Activated naive CD4-positive, alpha-beta T cell treated with anti-CD3 and anti-CD28 coated beads for 36 hours (primary cell): ENCODE measurements at regions not wholly inside any gene's neighbourhood (a gene's known extent, or its start where the extent isn't known, plus 50 kb on each side); places are given as distances from the start of the nearest gene placed in this dataset.

Experiments
- CTCF ChIA-PET: fragments of 350-600 bp; sonication (Branson Sonifier 250); formaldehyde crosslinking; loops from one replicate; lab custom pipeline; 2021; ENCODE audit warnings: antibody characterized with exemption; lab: Charles Lee
- DNase-seq: peaks from one replicate; pipeline ENCODE4 v3.0.0-alpha.2; 2020
- H3K27ac Mint-ChIP-seq: one replicate; pipeline ENCODE4 v1.8.0; 2021; ENCODE audit warnings: mild to moderate bottlenecking, mixed read lengths
- H3K27me3 Mint-ChIP-seq: one replicate; pipeline ENCODE4 v1.8.0; 2021; ENCODE audit warnings: low read depth, mixed read lengths
- H3K36me3 Mint-ChIP-seq: one replicate; pipeline ENCODE4 v1.8.0; 2021; ENCODE audit warnings: low read depth, mixed read lengths
- H3K4me1 Mint-ChIP-seq: one replicate; pipeline ENCODE4 v1.8.0; 2021; ENCODE audit warnings: low read depth, mixed read lengths
- H3K4me3 Mint-ChIP-seq: one replicate; pipeline ENCODE4 v1.8.0; 2021; ENCODE audit warnings: mild to moderate bottlenecking, moderate library complexity, mixed read lengths
- H3K9me3 Mint-ChIP-seq: one replicate; pipeline ENCODE4 v1.8.0; 2021; ENCODE audit warnings: mixed read lengths
- intact Hi-C: fragments of 100-400 bp; cut with micrococcal nuclease; formaldehyde crosslinking; loops from one replicate; pipeline ENCODE4 v1.15.1; 2023

DNA sequence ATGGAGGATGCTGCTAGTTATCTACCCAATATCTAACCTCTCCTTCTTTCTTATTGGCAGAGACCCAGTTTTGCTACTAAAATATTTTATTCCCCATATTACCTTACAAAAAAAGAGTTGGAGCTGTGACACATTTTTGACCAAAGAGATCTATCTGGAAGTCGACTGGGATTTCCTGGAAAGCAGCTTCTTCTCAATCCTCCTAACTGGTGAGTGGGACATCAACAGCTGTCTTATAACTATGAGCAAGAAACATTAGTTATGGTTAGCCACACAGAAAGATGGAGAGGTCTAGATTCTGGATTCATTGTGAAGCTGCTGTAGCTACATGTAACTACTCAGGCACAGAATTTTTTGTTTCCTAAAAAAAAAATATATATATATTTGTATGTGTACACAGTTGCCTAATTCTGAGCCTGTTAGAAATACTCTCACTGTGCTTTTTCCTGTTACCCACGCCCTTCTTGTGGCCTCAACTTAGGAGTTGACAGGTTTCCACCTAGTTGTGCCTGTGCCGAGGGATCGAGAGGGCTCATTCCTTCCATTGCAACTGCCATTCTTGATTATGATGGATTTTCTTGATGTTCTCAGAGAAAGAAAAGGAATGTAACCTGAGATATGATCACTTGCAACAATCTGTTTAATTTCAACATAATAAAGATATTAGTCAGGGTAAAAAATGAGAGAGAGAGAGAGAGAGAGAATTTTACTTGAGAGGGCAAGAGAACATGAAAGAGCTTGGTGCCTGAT is 142.0 kb downstream of the SLC17A6 start:
- intact Hi-C loops = no loop called here
- Mint-ChIP-seq H3K27me3 (peaks cover 14% of the 10 kb centered on the region), H3K4me3 (no peak overlapping the region), H3K36me3 (no peaks in the 10 kb centered on the region), H3K9me3 (no peaks in the 10 kb centered on the region), H3K27ac (no peak overlapping the region), H3K4me1 (no peaks in the 10 kb centered on the region)
- no peak for DNase-seq
- CTCF ChIA-PET = no interaction called here

DNA sequence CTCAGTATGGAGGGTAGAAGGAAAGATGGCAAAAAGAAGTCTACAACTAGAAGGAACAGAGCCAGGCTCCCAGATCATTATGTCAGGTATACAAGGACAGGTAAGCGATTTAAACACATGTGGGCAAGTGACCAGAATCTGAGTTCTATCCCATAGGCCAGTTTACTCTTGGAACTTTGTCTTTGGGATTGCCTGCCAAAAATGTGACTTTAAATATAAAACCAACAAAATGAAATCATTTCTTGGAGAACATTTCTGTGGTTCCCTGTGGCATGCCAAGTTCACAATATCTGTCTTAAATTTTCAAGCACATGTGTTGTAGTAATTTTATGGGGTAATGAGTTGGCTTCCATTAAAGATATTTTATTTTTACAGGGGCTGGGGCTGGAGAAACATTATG is 141.0 kb downstream of the SLC17A6 start:
- intact Hi-C loops = no loop called here
- Mint-ChIP-seq H3K4me3 (no peak overlapping the region), H3K27me3 (peaks cover 14% of the 10 kb centered on the region), H3K4me1 (no peaks in the 10 kb centered on the region), H3K9me3 (no peaks in the 10 kb centered on the region), H3K27ac (no peak overlapping the region), H3K36me3 (no peaks in the 10 kb centered on the region)
- DNase-seq = no peak
- CTCF ChIA-PET = no interaction called here

DNA sequence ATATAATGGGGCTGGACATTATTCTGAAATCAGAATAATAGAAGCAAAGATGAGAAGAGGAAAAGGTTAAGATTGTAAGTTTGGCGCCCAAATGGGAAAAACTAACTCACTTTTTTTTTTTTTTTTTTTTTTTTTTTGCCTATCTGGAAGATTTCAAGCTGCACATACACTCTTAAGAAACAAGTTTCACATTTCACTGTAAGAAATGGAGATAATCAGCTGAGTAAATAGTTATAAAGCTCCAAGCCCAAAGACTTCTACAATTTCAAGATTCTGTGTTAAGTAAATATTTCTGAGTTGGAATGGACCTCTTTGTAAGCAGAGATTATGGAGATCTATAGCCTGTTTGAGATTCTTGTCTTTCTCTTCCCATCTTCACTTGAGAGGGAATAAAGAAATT is 140.0 kb downstream of the SLC17A6 start:
- Mint-ChIP-seq H3K36me3 (no peaks in the 10 kb centered on the region), H3K27ac (no peak overlapping the region), H3K4me1 (no peaks in the 10 kb centered on the region), H3K4me3 (no peak overlapping the region), H3K9me3 (no peaks in the 10 kb centered on the region), H3K27me3 (peaks cover 14% of the 10 kb centered on the region)
- CTCF ChIA-PET = interaction anchor here (0.8 kb wide), 1 partner anchor 1890 kb away, joined by 8 read pairs; no protein-coding TSS in a partner anchor
- intact Hi-C loops = no loop called here
- DNase-seq = no peak

DNA sequence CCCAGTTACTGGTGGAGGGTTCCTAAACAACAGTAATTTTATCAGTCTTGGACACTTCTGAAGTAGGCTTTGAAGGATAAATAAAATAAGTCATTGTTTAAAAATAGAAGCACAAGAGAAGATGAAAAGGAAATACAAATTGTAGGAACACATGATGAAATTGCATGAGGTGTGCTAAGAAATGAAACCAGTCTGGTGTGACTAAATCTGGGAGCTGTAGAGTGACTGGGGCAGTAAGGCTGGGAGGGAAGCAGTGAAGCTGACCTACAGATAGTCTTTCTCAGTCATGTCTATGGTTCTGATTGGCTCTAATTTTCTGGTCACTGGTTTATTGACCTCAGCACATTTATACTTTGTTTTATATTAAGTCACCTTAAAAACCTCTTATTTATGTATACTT is 139.1 kb downstream of the SLC17A6 start:
- CTCF ChIA-PET = interaction anchor here (0.8 kb wide), 1 partner anchor 1891 kb away, joined by 8 read pairs; no protein-coding TSS in a partner anchor
- Mint-ChIP-seq H3K36me3 (no peaks in the 10 kb centered on the region), H3K9me3 (no peaks in the 10 kb centered on the region), H3K27me3 (peaks cover 15% of the 10 kb centered on the region), H3K4me3 (no peak overlapping the region), H3K27ac (no peak overlapping the region), H3K4me1 (no peaks in the 10 kb centered on the region)
- no peak for DNase-seq
- intact Hi-C loops = no loop called here

DNA sequence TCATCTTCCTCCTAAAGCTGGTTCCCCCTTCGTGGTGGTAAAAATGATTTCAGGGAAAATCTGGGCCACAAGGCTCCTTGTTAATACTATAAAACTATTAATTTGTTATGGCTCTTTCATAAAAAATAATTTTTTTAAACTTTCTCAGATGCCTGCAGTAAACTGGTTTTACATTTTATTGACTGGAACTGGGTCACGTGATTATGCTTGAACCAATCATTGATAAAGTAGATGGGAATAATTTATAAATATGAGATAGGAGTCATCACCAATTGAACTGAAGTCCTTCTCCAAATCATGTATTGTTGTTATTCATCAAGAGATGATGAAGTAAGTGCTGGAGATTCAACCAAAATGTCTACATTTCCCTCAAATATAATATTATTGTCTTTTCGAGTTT is 138.4 kb downstream of the SLC17A6 start:
- no peaks in the 10 kb centered on the region for H3K4me1 Mint-ChIP-seq
- no peak overlapping the region for H3K4me3 Mint-ChIP-seq
- H3K9me3 Mint-ChIP-seq = no peaks in the 10 kb centered on the region
- CTCF ChIA-PET = no interaction called here
- peaks cover 16% of the 10 kb centered on the region for H3K27me3 Mint-ChIP-seq
- no peak overlapping the region for H3K27ac Mint-ChIP-seq
- H3K36me3 Mint-ChIP-seq = no peaks in the 10 kb centered on the region
- no peak for DNase-seq
- intact Hi-C loops = no loop called here

DNA sequence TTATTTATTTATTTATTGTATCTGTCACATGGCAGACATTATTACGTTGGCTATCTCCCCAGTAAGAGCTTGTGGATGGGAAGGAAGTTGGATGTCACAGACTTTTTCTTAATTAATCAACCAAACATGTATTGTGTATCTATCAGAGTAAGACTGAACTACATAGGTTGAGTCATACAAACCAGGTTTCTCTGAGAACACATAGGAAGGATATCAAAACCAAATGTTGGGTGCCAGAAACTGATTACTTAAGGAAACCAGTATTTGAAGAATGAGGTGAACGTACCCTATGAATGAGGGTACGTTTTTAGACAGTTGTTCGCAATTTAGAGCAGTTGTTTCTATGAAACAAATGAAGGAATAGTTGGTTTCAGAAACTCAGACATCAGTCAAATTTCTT is 136.4 kb downstream of the SLC17A6 start:
- Mint-ChIP-seq H3K9me3 (no peaks in the 10 kb centered on the region), H3K4me1 (no peaks in the 10 kb centered on the region), H3K4me3 (no peak overlapping the region), H3K27me3 (peaks cover 13% of the 10 kb centered on the region), H3K36me3 (no peaks in the 10 kb centered on the region), H3K27ac (no peak overlapping the region)
- CTCF ChIA-PET = no interaction called here
- intact Hi-C loops = no loop called here
- no peak for DNase-seq

DNA sequence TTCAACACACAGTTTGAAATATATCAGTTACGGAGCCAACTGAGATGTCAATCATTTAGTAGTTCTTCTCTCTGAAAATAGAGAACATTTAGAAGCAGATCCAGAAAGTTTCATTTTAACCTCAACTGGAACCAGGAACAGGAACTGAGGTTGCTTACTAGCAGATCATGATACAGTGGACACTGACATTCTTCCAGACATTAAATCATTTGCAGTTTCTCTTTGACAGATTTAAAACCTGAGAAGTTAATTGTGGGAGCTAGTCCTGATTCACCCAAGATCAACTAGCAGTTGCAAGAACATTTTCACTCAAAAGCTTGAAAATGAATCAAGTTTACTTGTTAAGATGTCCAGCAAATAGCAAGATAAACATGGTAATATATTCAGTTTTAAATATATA is 135.4 kb downstream of the SLC17A6 start:
- no peaks in the 10 kb centered on the region for H3K9me3 Mint-ChIP-seq
- no peaks in the 10 kb centered on the region for H3K36me3 Mint-ChIP-seq
- no peak overlapping the region for H3K4me3 Mint-ChIP-seq
- CTCF ChIA-PET = no interaction called here
- H3K4me1 Mint-ChIP-seq = no peaks in the 10 kb centered on the region
- no peak overlapping the region for H3K27ac Mint-ChIP-seq
- intact Hi-C loops = no loop called here
- DNase-seq = no peak
- H3K27me3 Mint-ChIP-seq = peaks cover 13% of the 10 kb centered on the region

DNA sequence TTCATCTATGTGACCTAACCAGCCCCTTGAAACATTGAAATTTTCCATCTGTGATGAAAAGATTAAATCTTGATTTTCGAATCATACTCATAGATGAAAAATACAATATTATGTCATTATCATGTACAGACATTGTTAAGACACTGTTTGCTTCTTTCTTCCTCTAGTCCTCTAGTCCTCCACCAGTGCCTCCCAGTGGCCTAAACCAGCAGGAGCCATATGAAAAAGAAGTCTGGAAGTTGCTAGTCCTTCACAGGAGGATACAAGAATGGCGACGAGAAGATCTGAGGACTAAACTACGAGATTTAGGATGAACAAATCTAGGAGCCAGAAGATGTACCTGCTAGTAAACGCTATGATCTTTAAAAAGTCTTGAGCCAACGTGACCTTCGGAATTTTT is 134.1 kb downstream of the SLC17A6 start:
- no peak for DNase-seq
- Mint-ChIP-seq H3K4me1 (no peaks in the 10 kb centered on the region), H3K9me3 (no peaks in the 10 kb centered on the region), H3K27ac (no peak overlapping the region), H3K4me3 (no peak overlapping the region), H3K27me3 (peaks cover 14% of the 10 kb centered on the region), H3K36me3 (no peaks in the 10 kb centered on the region)
- CTCF ChIA-PET = no interaction called here
- intact Hi-C loops = no loop called here

DNA sequence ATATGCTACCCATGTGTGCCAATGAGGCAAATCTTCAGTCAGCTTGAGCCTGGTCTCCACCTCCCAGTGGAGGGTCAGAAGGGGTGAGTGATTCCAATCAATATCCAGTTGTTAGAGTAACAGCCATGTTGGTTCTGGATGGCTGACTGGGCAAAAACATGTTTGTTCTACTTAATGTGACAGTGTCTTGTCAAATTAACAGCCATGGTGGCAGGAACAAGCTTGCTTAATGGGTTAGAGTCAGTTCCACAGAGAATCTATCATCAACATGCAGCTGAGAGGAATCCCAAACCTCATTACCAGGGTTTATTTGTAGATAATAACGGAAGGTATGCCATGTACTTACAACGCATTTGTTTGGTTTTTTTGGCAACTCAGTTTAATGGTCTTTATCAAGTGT is 133.2 kb downstream of the SLC17A6 start:
- Mint-ChIP-seq H3K9me3 (no peaks in the 10 kb centered on the region), H3K27me3 (peaks cover 18% of the 10 kb centered on the region), H3K4me1 (no peaks in the 10 kb centered on the region), H3K36me3 (no peaks in the 10 kb centered on the region), H3K27ac (no peak overlapping the region), H3K4me3 (no peak overlapping the region)
- intact Hi-C loops = no loop called here
- CTCF ChIA-PET = no interaction called here
- DNase-seq = no peak

DNA sequence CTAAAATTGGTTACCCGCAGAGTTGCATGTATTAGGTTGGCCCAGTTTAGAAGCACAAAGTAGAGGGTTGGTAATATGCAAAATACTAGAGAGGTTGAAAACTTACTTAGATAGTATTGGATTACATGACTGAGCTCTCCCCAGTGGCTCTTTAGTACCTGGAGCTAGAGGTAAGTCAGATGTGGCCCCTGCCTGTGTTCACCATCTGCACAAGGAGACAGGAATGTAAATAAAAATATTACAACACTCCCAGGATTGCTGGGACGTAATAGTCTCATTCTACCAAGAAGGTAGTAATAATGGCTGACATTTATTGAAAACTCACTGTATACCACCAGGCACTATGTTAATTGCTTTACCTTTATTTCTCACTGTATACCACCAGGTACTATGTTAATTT is 129.6 kb downstream of the SLC17A6 start:
- Mint-ChIP-seq H3K27ac (no peak overlapping the region), H3K27me3 (peaks cover 17% of the 10 kb centered on the region), H3K9me3 (no peaks in the 10 kb centered on the region), H3K4me3 (no peak overlapping the region), H3K4me1 (no peaks in the 10 kb centered on the region), H3K36me3 (no peaks in the 10 kb centered on the region)
- CTCF ChIA-PET = no interaction called here
- intact Hi-C loops = no loop called here
- no peak for DNase-seq

DNA sequence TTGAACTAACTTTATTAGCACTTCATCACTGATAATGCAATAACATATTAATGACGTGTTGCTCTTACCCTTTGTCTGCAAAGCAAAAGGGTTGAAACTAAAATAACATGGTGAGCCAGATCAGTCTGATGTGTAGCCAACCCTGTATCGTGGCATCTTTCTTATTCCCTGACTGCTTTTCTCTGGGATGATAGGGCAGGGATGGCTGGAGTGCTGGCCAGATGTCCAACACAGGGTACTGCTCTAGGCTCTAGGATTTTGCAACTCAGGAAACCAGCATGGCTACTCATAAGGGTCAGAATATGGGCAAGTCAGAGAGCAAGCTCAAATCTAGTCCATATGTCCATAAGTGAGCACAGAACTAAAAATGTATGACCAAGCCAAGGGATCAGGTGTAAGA is 129.1 kb downstream of the SLC17A6 start:
- H3K4me3 Mint-ChIP-seq = no peak overlapping the region
- H3K36me3 Mint-ChIP-seq = no peaks in the 10 kb centered on the region
- H3K4me1 Mint-ChIP-seq = no peaks in the 10 kb centered on the region
- H3K27ac Mint-ChIP-seq = no peak overlapping the region
- peaks cover 15% of the 10 kb centered on the region for H3K27me3 Mint-ChIP-seq
- intact Hi-C loops = no loop called here
- CTCF ChIA-PET = no interaction called here
- no peaks in the 10 kb centered on the region for H3K9me3 Mint-ChIP-seq
- DNase-seq = no peak

DNA sequence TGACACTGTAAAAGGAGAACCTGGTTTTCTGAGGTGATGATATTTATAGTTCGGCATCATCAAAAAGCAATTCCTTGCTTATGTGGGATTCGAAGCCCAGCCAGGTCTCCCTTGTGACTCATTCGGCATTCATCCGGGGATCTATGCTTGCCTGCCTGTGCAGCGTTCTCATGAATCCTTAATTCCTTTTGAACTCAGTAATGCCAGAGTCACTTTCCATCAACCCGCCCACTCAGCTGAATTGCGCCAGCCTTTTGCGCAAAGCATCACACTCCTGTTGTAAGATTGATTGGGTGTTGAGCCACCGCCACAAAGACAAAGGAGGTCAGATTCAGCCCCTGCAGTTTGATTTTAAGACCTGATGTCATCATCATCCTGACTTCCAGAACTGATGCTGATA is 128.6 kb downstream of the SLC17A6 start:
- H3K9me3 Mint-ChIP-seq = no peaks in the 10 kb centered on the region
- peaks cover 14% of the 10 kb centered on the region for H3K27me3 Mint-ChIP-seq
- CTCF ChIA-PET = no interaction called here
- no peak overlapping the region for H3K27ac Mint-ChIP-seq
- no peak overlapping the region for H3K4me3 Mint-ChIP-seq
- intact Hi-C loops = no loop called here
- no peak for DNase-seq
- no peaks in the 10 kb centered on the region for H3K36me3 Mint-ChIP-seq
- H3K4me1 Mint-ChIP-seq = no peaks in the 10 kb centered on the region

DNA sequence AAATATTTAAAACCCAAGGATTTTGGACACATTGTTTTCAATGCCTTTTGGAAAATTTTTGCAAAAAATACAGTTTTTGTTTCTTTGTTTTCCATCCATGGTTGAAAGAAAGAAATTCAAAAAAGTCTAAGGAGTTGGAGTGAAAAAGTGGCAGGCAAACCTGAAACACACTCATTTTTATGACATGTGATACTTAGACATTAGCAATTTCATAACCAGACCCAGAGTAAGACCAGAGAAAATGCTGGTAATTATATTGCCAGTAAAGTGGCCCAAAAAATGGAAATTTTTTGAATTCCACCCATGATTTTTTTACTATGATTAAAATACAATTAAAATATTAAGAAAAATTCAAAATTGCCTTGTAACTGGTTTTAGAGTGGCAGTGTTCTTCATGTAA is 128.2 kb downstream of the SLC17A6 start:
- no peak overlapping the region for H3K4me3 Mint-ChIP-seq
- DNase-seq = no peak
- peaks cover 14% of the 10 kb centered on the region for H3K27me3 Mint-ChIP-seq
- no peak overlapping the region for H3K27ac Mint-ChIP-seq
- intact Hi-C loops = no loop called here
- CTCF ChIA-PET = no interaction called here
- no peaks in the 10 kb centered on the region for H3K9me3 Mint-ChIP-seq
- H3K4me1 Mint-ChIP-seq = no peaks in the 10 kb centered on the region
- H3K36me3 Mint-ChIP-seq = no peaks in the 10 kb centered on the region
